Stimulated activated CD4-positive, alpha-beta T cell treated with anti-CD3 and anti-CD28 coated beads, Interleukin-12 subunit alpha, Interleukin-12 subunit beta, amount 100 ng/mL, for 48 hours (primary cell): ENCODE measurements at regions not wholly inside any gene's neighbourhood (a gene's known extent, or its start where the extent isn't known, plus 50 kb on each side); places are given as distances from the start of the nearest gene placed in this dataset.

Experiments
- DNase-seq, 3 donors: peaks; one replicate each; pipeline ENCODE4 v3.0.0-alpha.2; 2020; ENCODE audit warnings: low read depth in 2 of 3, low spot score in 1 of 3

DNA sequence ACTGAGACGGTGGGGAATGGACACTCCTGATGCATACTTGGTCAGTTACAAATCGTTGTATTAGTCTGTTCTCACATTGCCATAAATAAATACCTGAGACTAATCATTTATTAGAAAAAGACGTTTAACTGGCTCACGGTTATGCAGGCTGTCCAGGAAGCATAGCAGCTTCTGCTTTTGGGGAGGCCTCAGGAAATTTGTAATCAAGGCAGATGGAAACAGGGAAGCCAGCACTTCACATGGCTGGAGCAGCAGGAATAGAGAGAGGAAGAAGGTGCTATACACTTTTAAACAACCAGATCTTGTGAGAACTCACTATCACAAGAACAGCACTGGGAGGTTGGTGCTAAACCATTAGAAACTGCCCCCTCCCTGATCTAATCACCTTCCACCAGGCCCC lies 418.2 kb downstream of the FLRT2 start:
- DNase-seq = no peak

DNA sequence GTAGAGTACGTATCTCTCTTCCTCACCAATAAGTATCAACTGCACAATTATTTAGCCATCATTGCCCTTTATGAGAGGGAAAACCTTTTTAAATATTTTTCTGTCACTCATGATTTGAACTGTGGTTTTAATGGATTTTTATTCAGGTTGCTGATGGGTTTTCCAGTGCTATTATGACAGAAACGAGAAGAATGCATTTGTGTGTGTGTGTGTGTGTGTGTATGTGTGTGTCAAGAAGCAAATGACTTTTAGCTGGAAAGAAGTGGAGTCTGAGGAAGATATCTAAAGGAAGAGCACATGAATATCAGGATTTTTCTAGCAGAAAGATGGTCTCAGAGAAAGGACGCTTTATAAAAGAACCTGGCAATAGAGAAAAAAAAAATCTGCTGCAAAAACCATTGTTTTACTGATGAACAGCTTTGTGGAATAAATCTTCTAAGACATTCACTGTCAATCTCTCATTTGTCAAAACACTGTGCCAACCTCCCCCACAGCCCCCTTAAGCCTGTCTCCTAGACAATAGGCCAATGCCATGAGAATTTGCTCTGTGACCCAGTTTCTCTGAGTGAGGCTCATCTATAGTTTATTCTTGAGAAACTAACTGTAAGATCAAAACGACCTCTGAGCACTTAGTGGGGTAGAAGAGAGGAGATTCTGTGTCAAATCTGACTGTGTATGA lies 417.7 kb downstream of the FLRT2 start:
- no peak for DNase-seq

DNA sequence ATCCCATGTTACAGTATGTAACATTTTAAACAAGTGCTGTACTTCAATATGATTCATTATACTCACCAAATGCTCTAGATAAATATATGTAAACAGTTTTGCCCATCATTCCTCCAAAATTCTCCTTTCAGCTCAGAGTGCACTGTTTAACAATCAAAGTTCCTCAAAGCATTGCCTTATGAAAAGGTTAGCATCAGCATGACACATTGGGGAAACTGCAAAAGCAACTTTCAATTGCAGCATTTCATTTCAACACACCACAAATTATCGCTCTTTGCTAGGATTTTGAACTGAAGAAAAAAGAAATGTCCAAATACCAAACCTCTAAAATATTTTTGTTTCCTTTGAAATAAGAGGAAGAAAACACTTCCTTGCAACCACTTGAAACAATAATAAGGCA lies 413.2 kb downstream of the FLRT2 start:
- no peak for DNase-seq

DNA sequence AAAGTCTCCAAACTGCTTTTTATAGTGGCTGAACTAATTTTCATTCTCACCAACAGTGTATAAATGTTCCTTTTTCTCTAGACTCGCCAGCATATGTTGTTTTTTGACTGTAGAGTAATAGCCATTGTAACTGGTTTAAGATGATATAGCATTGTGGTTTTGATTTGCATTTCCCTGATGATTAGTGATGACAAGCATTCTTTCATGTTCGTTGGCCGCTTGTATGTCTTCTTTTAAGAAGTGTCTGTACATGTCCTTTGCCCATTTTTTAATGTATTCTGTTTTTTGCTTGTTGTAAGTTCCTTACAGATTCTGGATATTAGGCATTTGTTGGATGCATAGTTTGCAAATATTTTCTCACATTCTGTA lies 404.9 kb downstream of the FLRT2 start:
- no peak for DNase-seq

DNA sequence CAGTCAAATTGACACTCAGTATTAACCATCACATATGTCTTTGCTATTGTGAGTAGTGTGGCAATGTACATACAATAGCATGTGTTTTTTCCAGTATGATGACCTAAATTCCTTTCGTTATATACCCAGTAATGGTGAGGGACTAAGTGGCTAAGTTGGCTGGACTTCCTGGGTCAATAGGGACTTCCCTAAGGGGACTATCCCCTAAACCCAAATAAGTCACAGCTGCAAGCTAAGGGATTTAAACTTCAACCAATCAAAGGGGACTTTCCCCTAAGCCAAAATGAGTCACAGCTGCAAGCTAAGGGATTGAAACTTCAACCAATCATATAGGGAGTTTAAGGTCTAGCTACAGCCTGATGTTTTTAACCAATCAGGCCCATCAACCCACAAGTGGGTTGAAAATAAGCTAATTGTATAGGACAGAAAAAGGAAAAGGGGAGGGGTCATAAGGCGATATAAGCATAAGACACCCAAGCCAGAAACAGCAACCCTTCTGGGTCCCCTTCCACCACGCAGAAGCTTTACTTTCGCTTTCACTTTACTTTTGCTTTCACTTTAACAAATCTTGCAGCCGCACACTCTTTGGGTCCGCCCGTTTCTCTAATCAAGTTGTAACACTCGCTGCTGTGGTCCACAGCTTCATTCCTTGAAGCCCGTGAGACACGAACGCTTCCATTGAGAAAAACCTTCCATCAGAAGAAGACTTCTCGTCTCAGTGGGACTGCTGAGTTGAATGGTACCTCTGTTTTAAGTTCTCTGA lies 404.4 kb downstream of the FLRT2 start:
- DNase-seq = peak; percentile 20 to 40 (median 29)

DNA sequence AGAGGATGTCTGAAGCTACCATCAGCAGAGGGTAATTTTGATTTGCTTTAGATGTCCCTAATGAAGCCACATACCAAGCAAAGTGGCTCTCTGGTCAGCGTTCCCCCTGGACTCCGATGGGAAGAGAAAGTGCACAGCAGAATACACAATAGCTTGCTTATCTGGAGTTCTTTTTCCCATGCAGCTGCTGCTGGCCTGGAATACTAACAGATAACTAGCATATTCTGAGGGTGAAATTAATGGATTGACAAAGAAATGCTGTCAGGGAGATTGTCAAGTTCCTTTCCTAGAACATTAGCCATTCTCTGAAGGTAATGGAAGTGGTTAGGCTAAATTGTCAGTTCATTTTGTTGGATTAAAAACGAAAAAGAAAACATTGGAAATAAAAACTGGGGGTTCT lies 391.3 kb downstream of the FLRT2 start:
- DNase-seq = no peak

DNA sequence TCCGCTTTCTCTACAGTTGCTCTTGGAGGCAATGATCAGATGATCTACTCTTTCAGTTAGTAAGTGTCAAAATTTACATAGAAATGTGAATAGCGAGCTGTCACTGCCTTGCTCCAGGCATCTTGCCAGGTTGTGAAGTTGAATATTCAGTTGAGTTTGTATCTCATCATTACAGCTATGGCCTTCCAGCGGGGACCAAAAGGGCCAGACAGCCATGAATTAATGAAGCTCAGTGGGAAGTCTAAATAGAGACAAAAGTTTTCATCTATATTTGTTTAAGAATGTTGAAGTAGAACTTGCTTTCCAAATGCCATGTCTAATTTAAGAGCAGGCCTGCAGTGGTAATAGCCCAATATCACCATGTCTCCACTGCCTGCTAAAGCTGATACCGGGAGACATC lies 387.8 kb downstream of the FLRT2 start:
- DNase-seq = no peak

DNA sequence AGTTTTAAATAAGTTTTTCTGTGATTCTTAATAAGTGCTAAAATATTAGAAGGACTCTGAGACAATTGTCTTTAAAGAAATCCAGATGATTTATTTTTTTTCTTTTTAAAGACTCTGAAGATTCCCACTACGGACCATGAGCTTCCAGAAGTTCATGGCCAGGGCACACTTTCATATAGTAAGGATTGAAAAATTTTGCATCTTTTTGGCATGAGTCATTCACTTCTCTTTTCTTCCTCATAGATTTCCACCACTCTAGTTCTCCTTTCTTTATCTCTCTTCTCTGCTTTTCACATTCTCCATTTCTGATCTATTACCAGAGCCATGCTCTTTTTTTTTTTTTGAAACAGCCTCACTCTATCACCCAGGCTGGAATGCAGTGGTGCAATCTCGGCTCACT lies 385.8 kb downstream of the FLRT2 start:
- no peak for DNase-seq

DNA sequence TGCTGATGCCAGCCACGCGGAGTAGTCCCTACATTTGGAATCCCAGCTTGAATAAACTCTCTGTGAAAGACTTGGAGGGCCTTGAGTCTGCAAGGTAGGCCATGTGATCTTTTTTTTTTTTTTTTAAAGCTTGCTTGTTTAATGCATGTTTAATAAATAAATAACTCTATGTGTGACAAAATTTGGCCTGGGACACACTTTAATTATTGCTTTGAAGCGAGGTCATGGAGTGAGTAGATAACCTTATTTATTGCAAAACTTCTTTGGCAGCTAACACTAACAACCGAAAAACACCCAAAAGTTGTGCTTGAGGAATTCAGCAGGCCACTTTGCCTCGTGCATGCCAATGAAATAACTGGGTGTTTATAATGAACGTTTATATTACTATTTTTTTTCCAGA lies 382.2 kb downstream of the FLRT2 start:
- DNase-seq = no peak

DNA sequence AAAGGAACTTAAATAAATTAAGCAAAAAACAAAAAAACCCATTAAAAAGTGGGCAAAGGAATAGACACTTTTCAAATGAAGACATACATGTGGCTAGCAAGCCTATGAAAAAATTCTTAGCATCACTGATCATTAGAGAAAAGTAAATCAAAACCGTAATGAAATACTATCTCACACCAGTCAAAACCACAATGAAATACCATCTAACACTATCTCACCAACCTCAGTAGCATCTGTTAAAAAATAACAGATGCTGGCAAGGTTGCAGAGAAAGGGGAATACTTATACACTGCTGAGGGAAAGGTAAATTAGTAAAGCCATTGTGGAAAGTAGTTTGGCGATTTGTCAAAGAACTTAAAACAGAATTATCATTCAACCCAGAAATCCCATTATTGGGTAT lies 381.1 kb downstream of the FLRT2 start:
- DNase-seq = no peak

DNA sequence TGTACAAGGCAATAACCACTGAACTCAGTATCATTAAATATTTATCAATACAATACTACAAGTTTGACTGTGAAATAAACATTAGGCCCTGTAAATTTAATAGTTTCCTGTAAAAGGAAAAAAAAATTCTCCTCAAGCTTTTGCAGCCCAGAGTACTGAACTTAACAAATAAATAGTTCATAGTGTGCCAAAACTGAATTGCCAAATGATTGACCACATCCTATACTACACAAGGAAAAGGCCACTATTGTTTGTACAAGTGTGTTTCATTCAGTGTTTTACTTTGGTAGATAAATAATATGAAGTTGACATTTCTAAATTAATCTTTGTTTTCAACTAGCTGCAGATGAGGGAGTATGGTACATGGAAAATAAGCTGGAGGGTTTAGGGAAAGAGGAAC lies 379.6 kb downstream of the FLRT2 start:
- no peak for DNase-seq

DNA sequence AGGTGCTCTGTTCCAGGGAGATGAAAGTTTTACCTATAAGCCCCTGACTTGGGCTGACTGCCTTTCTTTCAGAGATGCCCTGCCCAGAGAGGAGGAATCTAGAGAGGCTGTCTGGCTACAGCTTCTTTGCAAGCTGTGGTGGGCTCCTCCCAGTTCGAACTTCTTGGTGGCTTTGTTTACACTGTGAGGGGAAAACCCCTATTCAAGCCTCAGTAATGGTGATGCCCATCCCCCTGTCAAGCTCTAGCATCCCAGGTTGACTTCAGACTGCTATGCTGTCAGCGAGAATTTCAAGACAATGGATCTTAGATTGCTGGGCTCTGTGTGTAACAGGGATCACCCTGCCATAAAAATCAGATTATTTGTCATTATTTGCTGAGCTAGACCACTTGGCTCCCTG lies 377.6 kb downstream of the FLRT2 start:
- DNase-seq = no peak

DNA sequence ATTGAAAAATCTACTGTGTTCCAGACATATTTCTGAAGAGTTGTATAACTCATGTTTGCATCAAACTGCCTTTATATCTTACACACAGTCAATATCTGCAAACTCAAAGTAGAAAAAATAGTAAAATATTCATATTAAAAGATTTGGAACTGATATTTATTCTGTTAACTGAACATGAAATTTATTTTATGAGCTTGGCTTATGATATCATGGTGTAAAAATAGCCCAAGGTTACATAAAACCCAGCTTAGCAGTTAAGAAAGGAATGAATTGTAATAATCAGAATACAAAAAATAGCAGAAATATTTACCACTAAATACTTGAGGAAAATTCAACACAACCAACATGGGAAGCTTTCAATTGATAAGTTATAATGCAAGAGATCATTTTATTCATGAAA lies 367.9 kb downstream of the FLRT2 start:
- no peak for DNase-seq

DNA sequence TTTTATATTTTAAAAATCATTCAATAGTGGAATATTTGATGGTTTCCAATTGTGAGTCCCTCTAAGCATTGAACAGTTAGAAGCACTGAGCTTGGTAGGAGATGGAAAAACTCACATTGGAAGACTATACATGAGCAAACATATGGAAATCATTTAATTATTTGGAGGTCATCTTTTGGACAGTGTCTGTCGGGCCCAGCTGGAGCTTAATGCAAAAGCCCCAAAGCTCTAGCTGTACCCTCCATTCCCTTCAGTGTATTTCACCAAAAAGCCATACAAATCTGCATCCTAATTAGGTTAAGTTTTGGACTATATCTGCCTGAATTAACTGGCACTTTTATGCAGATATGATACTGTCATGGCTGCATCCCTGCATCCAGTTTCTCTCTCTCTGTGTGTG lies 365.7 kb downstream of the FLRT2 start:
- DNase-seq = no peak

DNA sequence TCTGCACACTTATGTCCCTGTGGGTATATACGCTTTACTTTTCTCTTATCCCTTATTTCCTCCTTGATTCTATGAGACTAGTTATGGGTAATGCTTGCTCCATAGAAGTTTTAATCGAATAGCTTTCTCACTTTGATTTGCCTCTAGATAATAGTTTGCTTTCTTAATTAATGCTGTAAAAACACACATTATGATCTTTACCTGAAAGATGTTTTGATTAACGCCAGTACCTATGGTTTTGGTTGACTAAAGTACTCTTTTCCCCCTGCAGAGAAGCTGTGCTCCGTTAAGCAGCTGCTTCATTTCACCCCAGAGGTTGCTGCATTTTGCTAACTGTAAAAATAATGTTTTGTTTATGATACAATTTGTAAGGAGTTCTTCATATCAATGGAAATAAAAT lies 362.3 kb downstream of the FLRT2 start:
- DNase-seq = no peak

DNA sequence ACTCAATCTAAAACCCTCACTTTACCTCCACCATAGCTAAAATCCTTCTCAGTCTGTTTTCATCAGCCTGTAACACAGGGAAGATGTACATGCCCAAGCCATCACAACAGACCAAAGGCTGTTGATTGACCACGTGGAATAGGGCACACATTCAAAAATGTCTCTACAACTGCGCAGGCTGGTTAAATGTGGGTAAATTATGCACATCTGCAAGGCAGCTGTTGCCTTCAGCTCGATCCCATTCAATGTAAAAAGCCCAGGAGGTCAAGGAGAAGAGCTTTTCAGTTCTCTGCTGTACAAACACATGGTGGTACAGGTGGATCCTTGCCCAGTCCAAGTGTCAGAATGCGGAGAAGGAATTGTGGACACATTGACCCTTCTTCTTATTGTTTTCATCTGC lies 354.0 kb downstream of the FLRT2 start:
- no peak for DNase-seq

DNA sequence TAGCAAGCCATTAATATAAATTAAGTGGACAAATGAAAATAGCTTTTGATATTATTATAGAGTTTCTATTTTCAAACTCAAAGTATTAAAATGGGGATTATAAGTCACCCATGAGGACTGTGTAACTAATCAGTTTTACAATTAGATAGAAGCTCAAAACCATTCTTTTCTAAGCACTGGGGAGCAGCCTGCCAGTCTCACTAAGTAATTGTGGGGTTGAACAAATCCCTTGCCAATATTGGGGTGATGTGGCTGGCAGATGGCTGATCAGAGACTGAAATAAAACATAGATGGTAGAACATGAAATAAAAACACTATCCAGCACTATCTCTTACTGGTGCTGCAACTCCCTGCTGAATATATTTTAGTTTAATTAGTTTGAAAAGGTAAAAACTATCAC lies 353.2 kb downstream of the FLRT2 start:
- no peak for DNase-seq

DNA sequence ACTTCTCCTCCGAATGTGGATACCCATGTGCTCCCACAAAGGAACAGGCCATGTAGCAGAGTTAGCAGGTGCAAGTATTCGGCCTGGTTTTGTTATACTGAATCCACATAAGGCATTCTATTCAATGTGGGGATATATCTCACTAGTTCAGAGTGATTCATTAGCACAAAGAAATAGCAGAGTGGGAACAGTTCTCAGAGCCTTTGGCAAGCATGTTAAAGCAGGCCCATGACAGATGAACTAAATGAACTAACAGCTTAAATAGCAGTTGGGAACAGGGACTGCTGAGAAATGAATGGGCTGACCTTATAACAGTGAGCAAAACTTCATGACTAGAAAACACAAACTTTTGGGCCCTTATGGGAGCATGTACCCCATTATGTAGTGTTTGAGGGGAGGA lies 352.0 kb downstream of the FLRT2 start:
- no peak for DNase-seq

DNA sequence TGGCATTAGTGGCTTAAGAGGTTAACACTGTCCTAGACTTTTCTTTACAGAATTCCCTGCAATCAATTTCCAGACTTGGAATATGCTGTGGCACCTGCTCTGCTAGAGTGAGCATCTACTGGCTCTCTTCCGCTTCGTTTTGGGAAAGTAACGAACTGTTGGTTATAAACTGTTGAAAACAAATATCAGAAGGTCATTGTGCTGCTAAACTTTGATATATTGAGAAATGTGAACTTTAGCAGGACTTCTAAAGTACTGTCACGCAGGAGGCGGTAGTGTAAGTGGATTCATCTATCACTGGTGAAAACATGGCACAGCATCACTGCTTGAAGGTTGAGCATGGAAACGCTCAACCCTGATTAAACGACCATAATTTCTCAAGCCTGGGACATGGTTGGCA lies 348.9 kb downstream of the FLRT2 start:
- DNase-seq = no peak

DNA sequence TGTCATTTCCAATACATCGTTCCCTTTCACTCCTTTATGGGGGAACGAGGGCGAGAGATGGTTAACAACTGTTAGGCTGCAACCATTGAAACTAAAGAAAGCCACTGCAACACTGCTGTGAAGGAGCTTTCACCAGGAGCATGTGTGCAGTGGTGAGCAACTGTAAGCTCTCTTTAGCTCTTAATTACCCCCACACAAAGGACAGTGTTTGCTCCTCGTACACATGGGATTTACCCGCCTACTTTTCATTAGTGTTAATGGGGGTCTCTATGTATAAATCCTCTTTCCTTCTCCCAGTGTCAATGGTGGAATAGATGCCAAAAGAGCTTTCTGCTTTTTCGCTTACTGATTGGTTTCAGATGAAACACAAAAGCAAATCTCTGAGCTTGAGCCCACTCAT lies 343.1 kb downstream of the FLRT2 start:
- DNase-seq = no peak

DNA sequence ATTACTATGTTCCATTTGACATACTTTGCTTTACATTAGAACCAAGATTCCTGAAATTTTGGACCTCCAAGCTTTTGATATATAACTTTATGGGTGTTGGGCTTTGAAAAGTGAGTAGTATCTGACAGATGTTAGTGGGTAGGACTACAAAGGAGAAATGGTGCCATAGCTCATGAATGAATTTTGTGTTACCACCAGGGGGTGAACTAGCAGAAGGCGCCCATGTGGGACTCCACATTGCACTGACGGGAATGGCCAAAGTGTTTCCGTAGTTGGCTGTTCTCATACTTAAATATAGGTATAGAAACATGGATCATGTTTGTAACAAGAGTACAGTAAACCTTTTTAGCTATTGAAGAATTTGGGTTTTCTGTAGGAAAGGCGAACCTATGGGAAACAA lies 337.5 kb downstream of the FLRT2 start:
- DNase-seq = no peak

DNA sequence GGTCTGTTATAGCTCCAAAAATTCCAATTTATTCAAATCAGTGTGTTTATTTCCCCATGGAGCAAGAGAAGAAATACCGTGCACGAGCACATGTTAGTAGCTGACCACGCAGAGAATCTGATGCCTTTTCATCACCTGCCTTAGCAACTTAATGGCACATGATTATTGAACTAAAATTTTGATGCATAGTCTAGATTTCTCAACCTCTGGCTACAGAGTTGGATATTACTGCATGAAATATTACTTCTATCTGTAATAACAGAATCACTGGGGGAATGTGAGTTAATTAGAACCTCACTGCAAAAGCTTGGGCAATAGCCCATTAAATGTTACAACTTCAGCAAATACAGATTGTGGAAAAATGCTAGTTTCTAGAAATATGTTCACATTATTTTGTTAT lies 335.8 kb downstream of the FLRT2 start:
- DNase-seq = no peak

DNA sequence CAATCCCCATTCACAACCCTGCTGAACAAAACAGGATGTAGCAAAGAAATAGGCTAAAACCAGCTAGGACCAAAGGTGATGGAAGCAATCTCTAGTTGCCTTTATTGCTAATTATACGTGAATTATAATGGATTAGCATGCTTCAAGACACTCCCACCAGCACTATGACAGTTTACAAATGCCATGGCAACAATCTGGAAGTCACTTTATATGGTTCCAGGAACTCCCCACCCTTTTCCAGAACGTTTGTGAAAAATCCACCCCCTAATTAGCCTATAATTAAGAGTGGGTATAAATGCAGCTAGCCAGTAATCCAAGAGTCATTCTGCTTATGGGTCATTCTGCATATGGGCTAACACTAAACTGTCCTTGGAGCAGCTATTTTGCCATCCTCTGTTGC lies 328.7 kb downstream of the FLRT2 start:
- no peak for DNase-seq
